Activated T-cell treated with anti-CD3 and anti-CD28 coated beads for 4 hours (primary cell): ENCODE measurements at regions not wholly inside any gene's neighbourhood (a gene's known extent, or its start where the extent isn't known, plus 50 kb on each side); places are given as distances from the start of the nearest gene placed in this dataset.
"Not testable (repeated sequence)": the region's sequence is repeated elsewhere in the genome, so short reads cannot be mapped to it uniquely, and the experiment has no call there.

ENCODE experiments used
- DNase-seq: peaks from one replicate; pipeline ENCODE4 v3.0.0-alpha.2; 2020

GRCh38 chr4:101415962-101416361 is 68.6 kb upstream of the PPP3CA start:
- DNase-seq, result no peak

DNA sequence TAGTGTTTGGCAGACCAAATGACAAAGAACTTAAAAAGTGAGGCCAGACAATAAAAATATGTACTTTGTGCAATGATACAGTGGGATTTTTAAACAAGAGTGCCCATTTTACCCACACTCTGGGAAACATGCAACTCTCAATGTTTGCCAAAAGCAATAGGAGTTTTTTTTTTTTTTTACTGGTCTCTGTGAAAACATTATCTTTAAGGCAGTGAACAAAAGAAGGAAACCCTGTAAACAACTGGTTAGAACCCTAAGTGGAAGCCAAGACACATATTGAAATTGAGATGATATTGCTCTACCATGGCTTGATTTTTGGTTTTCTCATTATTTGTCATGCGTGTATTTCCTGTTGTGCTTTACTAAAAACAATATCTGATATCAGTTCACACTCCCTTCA is 67.2 kb upstream of the PPP3CA start:
- DNase-seq, result no peak

- DNase-seq, result no peak
Measured at GRCh38 chr4:101411926-101412325, 64.6 kb upstream of the PPP3CA start.

DNA sequence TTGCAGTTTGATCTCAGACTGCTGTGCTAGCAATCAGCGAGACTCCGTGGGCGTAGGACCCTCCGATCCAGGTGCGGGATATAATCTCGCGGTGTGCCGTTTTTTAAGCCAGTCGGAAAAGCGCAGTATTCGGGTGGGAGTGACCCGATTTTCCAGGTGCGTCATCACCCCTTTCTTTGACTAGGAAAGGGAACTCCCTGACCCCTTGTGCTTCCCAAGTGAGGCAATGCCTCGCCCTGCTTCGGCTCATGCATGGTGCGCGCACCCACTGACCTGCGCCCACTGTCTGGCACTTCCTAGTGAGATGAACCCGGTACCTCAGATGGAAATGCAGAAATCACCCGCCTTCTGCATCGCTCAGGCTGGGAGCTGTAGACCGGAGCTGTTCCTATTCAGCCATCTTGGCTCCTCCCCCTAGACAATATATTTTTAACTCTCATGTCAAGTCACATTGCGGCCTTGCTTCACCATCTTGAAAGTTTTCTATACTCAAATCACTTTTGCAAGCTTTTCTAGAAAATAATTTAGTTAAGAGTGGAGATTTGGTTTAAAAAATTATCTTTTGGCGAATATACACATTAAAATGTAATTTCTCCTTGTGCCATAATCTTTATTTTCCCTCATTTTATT is 64.1 kb upstream of the PPP3CA start:
- DNase-seq, result not testable (repeated sequence)

DNA sequence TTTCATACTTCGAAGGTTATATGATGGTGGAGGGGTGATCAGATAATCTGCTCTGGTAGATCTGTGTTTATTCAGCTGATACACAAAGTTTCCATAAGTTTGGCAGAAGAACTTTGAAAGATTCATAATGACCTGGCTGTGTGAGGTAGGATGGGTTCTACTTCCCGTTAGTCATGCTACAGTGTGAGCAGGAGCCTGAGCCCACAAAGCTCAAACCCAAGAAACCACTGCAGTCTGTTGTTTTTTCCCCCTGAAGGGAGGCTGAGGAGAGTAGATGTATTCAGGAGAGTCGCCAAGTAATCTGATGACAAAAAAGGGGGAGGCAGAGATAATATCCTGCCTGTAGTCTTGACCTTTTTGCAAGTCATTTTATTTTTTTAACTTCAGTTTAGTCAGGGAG is 52.8 kb upstream of the PPP3CA start:
- no peak for DNase-seq

GRCh38 chr4:101398807-101399206 is 51.5 kb upstream of the PPP3CA start:
- no peak for DNase-seq
